SK-N-SH treated with all-trans-retinoic acid at 6 μM for 48 hours (cell line): ENCODE measurements at regions not wholly inside any gene's neighbourhood (a gene's known extent, or its start where the extent isn't known, plus 50 kb on each side); places are given as distances from the start of the nearest gene placed in this dataset.
"Not testable (repeated sequence)": the region's sequence is repeated elsewhere in the genome, so short reads cannot be mapped to it uniquely, and the experiment has no call there.

Source experiments
- ATAC-seq: fragments of 200-7000 bp; cut with Tn5 transposase; 3 replicates; pipeline ENCODE4 v1.9.1; 2020; ENCODE audit warnings: mild to moderate bottlenecking, moderate library complexity
- ARNTL ChIP-seq: fragments of 450-650 bp; formaldehyde crosslinking; IDR thresholded peaks from 2 replicates; pipeline ENCODE4 v1.5.0; 2020; ENCODE audit warnings: low read depth, mild to moderate bottlenecking, moderate library complexity, borderline replicate concordance
- BACH2 ChIP-seq: fragments of 250-450 bp; sonication (Bioruptor Pico); IDR thresholded peaks from 2 replicates; pipeline ENCODE4 v1.9.0; 2021; ENCODE audit warnings: mild to moderate bottlenecking, borderline replicate concordance
- CSDC2 ChIP-seq: fragments of 250-450 bp; sonication (Bioruptor Pico); IDR thresholded peaks from 2 replicates; pipeline ENCODE4 v1.5.0; 2020; ENCODE audit warnings: mild to moderate bottlenecking, moderate library complexity
- GLIS3 ChIP-seq: fragments of 250-450 bp; sonication (Bioruptor Pico); IDR thresholded peaks from 2 replicates; pipeline ENCODE4 v1.5.0; 2020; ENCODE audit warnings: mild to moderate bottlenecking, moderate library complexity
- ISL1 ChIP-seq: fragments of 250-450 bp; sonication (Bioruptor Pico); IDR thresholded peaks from 2 replicates; pipeline ENCODE4 v2.1.2; 2022; ENCODE audit warnings: mild to moderate bottlenecking, moderate library complexity
- OSR1 ChIP-seq: fragments of 250-450 bp; sonication (Bioruptor Pico); IDR thresholded peaks from 2 replicates; pipeline ENCODE4 v1.8.0; 2022; ENCODE audit warnings: moderate library complexity, mild to moderate bottlenecking, inconsistent platforms
- PPARA ChIP-seq: fragments of 250-450 bp; sonication (Bioruptor Pico); IDR thresholded peaks from 2 replicates; pipeline ENCODE4 v1.5.0; 2020; ENCODE audit warnings: mild to moderate bottlenecking, borderline replicate concordance
- RARB ChIP-seq: fragments of 250-450 bp; sonication (Bioruptor Pico); IDR thresholded peaks from 2 replicates; pipeline ENCODE4 v1.8.0; 2021; ENCODE audit warnings: mild to moderate bottlenecking, moderate library complexity
- SNAI2 ChIP-seq: fragments of 250-450 bp; sonication (Bioruptor Pico); IDR thresholded peaks from 2 replicates; pipeline ENCODE4 v1.5.0; 2020; ENCODE audit warnings: mild to moderate bottlenecking, moderate library complexity
- TCF4 ChIP-seq: fragments of 250-450 bp; sonication (Bioruptor Pico); IDR thresholded peaks from 2 replicates; pipeline ENCODE4 v1.8.0; 2021; ENCODE audit warnings: mild to moderate bottlenecking, moderate library complexity, borderline replicate concordance
- TOX ChIP-seq: fragments of 250-450 bp; sonication (Bioruptor Pico); IDR thresholded peaks from 2 replicates; pipeline ENCODE4 v1.8.0; 2021; ENCODE audit warnings: mild to moderate bottlenecking, moderate library complexity, borderline replicate concordance
- ZC3H10 ChIP-seq: fragments of 250-450 bp; sonication (Bioruptor Pico); IDR thresholded peaks from 2 replicates; pipeline ENCODE4 v1.5.1; 2021; ENCODE audit warnings: mild to moderate bottlenecking, moderate library complexity
- ZFP3 ChIP-seq: fragments of 250-450 bp; sonication (Bioruptor Pico); IDR thresholded peaks from 2 replicates; pipeline ENCODE4 v1.5.0; 2020; ENCODE audit warnings: mild to moderate bottlenecking, moderate library complexity
- ZFP30 ChIP-seq: fragments of 450-650 bp; formaldehyde crosslinking; IDR thresholded peaks from 2 replicates; pipeline ENCODE4 v1.5.0; 2022; ENCODE audit warnings: mild to moderate bottlenecking, moderate library complexity
- ZNF565 ChIP-seq: fragments of 450-650 bp; formaldehyde crosslinking; conservative IDR thresholded peaks from 2 replicates; pipeline ENCODE4 v1.5.0; 2020; ENCODE audit warnings: low read depth, mild to moderate bottlenecking, moderate library complexity
- ZNF8 ChIP-seq: fragments of 450-650 bp; formaldehyde crosslinking; IDR thresholded peaks from 2 replicates; pipeline ENCODE4 v1.5.0; 2020; ENCODE audit warnings: mild to moderate bottlenecking, moderate library complexity
- TF ChIP-seq, protein P1 (sequence below): fragments of 250-450 bp; sonication (Bioruptor Pico); IDR thresholded peaks from 2 replicates; pipeline ENCODE4 v1.8.0; 2021; ENCODE audit warnings: low read depth, mild to moderate bottlenecking, moderate library complexity, borderline replicate concordance
- TF ChIP-seq, protein P2 (sequence below): fragments of 250-450 bp; sonication (Bioruptor Pico); IDR thresholded peaks from 2 replicates; pipeline ENCODE4 v1.5.1; 2021; ENCODE audit warnings: mild to moderate bottlenecking, moderate library complexity
- TF ChIP-seq, protein P3 (sequence below): fragments of 250-450 bp; sonication (Bioruptor Pico); IDR thresholded peaks from 2 replicates; pipeline ENCODE4 v1.5.0; 2020; ENCODE audit warnings: mild to moderate bottlenecking, moderate library complexity
- TF ChIP-seq, protein P4 (sequence below): fragments of 250-450 bp; sonication (Bioruptor Pico); IDR thresholded peaks from 2 replicates; pipeline ENCODE4 v1.8.0; 2020; ENCODE audit warnings: mild to moderate bottlenecking, moderate library complexity, borderline replicate concordance
- TF ChIP-seq, protein P5 (sequence below): fragments of 250-450 bp; sonication (Bioruptor Pico); IDR thresholded peaks from 2 replicates; pipeline ENCODE4 v1.5.1; 2020; ENCODE audit warnings: low read depth, mild to moderate bottlenecking, moderate library complexity

DNA sequence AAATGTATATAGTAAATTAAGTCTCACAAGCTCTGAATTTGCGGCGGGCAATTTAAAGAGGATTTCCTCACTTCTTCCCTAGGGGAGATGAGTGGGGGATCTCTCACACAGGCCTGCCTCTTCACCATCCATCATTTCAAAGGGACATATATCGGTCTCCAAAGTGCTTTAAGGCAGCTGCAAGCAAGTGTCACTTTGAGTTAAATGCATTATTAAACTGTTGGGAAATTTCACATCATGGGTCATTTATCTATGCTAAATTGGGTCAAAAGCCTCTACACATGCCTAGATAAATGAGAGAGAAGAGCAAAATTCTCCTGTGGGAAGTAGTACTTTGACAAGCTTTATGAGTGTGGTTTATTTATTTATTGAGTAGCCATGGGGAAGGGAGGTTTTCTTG, 1106.1 kb upstream of the GOT2 start:
- ATAC-seq: no peak
- TF ChIP-seq CSDC2 (CRISPR knock-in tag): no peak

DNA sequence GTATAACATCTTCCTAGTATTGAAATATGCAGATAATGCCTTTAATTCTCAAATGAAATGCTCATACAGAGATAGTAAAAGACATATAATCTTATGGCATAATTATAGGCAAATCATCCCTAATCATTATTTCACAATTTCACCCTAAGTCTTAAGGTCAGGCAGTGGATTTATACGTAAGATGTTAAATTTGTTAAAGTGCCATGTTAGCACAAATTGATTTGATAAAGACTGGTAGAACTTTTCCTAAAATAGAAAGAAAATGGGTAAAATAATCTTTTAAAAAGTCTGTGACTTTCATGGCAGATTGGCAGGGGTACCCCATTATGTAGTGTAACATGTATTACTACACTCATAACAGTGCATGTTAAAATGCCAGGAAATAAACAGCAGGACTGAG, 1092.7 kb upstream of the GOT2 start:
- ATAC-seq: no peak
- no peak for TF ChIP-seq SNAI2 (CRISPR knock-in tag)
- no peak for TF ChIP-seq TOX (CRISPR knock-in tag)
- TF ChIP-seq OSR1 (CRISPR knock-in tag): no peak
- TF ChIP-seq, protein P1, sequence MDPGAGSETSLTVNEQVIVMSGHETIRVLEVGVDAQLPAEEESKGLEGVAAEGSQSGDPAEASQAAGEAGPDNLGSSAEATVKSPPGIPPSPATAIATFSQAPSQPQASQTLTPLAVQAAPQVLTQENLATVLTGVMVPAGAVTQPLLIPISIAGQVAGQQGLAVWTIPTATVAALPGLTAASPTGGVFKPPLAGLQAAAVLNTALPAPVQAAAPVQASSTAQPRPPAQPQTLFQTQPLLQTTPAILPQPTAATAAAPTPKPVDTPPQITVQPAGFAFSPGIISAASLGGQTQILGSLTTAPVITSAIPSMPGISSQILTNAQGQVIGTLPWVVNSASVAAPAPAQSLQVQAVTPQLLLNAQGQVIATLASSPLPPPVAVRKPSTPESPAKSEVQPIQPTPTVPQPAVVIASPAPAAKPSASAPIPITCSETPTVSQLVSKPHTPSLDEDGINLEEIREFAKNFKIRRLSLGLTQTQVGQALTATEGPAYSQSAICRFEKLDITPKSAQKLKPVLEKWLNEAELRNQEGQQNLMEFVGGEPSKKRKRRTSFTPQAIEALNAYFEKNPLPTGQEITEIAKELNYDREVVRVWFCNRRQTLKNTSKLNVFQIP (CRISPR knock-in tag): no peak
- TF ChIP-seq PPARA (CRISPR knock-in tag): no peak
- no peak for TF ChIP-seq CSDC2 (CRISPR knock-in tag)
- TF ChIP-seq ZFP30 (CRISPR knock-in tag): no peak
- TF ChIP-seq, protein P2, sequence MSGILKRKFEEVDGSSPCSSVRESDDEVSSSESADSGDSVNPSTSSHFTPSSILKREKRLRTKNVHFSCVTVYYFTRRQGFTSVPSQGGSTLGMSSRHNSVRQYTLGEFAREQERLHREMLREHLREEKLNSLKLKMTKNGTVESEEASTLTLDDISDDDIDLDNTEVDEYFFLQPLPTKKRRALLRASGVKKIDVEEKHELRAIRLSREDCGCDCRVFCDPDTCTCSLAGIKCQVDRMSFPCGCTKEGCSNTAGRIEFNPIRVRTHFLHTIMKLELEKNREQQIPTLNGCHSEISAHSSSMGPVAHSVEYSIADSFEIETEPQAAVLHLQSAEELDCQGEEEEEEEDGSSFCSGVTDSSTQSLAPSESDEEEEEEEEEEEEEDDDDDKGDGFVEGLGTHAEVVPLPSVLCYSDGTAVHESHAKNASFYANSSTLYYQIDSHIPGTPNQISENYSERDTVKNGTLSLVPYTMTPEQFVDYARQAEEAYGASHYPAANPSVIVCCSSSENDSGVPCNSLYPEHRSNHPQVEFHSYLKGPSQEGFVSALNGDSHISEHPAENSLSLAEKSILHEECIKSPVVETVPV (CRISPR knock-in tag): no peak
- no peak for TF ChIP-seq ZC3H10 (CRISPR knock-in tag)
- TF ChIP-seq, protein P3, sequence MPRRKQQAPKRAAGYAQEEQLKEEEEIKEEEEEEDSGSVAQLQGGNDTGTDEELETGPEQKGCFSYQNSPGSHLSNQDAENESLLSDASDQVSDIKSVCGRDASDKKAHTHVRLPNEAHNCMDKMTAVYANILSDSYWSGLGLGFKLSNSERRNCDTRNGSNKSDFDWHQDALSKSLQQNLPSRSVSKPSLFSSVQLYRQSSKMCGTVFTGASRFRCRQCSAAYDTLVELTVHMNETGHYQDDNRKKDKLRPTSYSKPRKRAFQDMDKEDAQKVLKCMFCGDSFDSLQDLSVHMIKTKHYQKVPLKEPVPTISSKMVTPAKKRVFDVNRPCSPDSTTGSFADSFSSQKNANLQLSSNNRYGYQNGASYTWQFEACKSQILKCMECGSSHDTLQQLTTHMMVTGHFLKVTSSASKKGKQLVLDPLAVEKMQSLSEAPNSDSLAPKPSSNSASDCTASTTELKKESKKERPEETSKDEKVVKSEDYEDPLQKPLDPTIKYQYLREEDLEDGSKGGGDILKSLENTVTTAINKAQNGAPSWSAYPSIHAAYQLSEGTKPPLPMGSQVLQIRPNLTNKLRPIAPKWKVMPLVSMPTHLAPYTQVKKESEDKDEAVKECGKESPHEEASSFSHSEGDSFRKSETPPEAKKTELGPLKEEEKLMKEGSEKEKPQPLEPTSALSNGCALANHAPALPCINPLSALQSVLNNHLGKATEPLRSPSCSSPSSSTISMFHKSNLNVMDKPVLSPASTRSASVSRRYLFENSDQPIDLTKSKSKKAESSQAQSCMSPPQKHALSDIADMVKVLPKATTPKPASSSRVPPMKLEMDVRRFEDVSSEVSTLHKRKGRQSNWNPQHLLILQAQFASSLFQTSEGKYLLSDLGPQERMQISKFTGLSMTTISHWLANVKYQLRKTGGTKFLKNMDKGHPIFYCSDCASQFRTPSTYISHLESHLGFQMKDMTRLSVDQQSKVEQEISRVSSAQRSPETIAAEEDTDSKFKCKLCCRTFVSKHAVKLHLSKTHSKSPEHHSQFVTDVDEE (CRISPR knock-in tag): no peak
- TF ChIP-seq, all 23 proteins: peak for 0

DNA sequence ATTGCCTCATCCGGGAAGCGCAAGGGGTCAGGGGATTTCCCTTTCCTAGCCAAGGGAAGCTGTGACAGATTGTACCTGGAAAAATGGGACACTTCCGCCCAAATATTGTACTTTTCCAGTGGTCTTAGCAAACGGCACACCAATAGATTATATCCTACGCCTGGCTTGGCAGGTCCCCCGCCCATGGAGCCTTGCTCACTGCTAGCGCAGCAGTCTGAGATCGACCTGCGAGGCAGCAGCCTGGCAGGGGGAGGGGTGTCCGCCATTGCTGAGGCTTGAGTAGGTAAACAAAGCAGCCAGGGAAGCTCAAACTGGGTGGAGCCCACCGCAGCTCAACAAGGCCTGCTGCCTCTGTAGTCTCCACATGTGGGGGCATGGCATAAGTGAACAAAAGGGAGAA, 1075.4 kb upstream of the GOT2 start:
- not testable (repeated sequence) for ATAC-seq

DNA sequence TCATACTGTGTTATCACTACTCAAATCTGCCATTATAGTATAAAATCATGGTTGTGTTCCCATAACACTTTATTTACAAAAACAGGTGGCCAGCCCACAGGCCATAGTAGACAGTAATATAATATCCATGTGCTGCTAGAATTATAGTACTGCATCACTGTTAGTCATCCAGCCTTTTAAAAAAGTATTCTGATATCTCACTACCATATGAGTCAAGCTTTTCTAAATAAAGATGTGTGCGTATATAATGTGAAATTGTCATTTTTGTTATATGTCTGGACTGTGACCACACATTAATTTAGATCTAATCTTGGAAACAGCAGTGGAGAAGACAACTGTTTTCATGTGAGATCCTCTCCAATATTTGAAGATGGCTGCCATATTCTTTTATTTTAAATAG, 1049.1 kb upstream of the GOT2 start:
- TF ChIP-seq, protein P4, sequence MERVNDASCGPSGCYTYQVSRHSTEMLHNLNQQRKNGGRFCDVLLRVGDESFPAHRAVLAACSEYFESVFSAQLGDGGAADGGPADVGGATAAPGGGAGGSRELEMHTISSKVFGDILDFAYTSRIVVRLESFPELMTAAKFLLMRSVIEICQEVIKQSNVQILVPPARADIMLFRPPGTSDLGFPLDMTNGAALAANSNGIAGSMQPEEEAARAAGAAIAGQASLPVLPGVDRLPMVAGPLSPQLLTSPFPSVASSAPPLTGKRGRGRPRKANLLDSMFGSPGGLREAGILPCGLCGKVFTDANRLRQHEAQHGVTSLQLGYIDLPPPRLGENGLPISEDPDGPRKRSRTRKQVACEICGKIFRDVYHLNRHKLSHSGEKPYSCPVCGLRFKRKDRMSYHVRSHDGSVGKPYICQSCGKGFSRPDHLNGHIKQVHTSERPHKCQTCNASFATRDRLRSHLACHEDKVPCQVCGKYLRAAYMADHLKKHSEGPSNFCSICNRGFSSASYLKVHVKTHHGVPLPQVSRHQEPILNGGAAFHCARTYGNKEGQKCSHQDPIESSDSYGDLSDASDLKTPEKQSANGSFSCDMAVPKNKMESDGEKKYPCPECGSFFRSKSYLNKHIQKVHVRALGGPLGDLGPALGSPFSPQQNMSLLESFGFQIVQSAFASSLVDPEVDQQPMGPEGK (CRISPR knock-in tag): no peak
- TF ChIP-seq, protein P1 (CRISPR knock-in tag): no peak
- TF ChIP-seq ZFP3 (CRISPR knock-in tag): no peak
- TF ChIP-seq BACH2 (CRISPR knock-in tag): no peak
- no peak for TF ChIP-seq PPARA (CRISPR knock-in tag)
- TF ChIP-seq ZC3H10 (CRISPR knock-in tag): no peak
- no peak for TF ChIP-seq ZNF8 (CRISPR knock-in tag)
- TF ChIP-seq, protein P3 (CRISPR knock-in tag): no peak
- TF ChIP-seq TCF4 (CRISPR knock-in tag): no peak
- TF ChIP-seq OSR1 (CRISPR knock-in tag): no peak
- TF ChIP-seq ARNTL (CRISPR knock-in tag): no peak
- TF ChIP-seq CSDC2 (CRISPR knock-in tag): no peak
- TF ChIP-seq ZFP30 (CRISPR knock-in tag): no peak
- TF ChIP-seq RARB: no peak
- TF ChIP-seq, protein P5, sequence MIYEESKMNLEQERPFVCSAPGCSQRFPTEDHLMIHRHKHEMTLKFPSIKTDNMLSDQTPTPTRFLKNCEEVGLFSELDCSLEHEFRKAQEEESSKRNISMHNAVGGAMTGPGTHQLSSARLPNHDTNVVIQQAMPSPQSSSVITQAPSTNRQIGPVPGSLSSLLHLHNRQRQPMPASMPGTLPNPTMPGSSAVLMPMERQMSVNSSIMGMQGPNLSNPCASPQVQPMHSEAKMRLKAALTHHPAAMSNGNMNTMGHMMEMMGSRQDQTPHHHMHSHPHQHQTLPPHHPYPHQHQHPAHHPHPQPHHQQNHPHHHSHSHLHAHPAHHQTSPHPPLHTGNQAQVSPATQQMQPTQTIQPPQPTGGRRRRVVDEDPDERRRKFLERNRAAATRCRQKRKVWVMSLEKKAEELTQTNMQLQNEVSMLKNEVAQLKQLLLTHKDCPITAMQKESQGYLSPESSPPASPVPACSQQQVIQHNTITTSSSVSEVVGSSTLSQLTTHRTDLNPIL (CRISPR knock-in tag): no peak
- no peak for TF ChIP-seq ISL1
- no peak for TF ChIP-seq ZNF565 (CRISPR knock-in tag)
- no peak for TF ChIP-seq SNAI2 (CRISPR knock-in tag)
- no peak for TF ChIP-seq GLIS3 (CRISPR knock-in tag)

More for the DNA sequence above, 1049.1 kb upstream of the GOT2 start:
- ATAC-seq: no peak
